Eye (tissue), 1 donor: ENCODE measurements at regions not wholly inside any gene's neighbourhood (a gene's known extent, or its start where the extent isn't known, plus 50 kb on each side); places are given as distances from the start of the nearest gene placed in this dataset.

Source experiments
- DNase-seq: peaks from one replicate; pipeline ENCODE4 v3.0.0-alpha.2; 2015

- DNase-seq = no peak
These were observed 167.0 kb upstream of the UBE2E2 start for GRCh38 chr3:23035927-23036640.

- DNase-seq = no peak
These were observed 166.4 kb upstream of the UBE2E2 start for GRCh38 chr3:23036728-23037127.

- DNase-seq = no peak
These were observed 164.7 kb upstream of the UBE2E2 start for GRCh38 chr3:23038471-23038870.

GRCh38 chr3:23041918-23042696 lies 161.0 kb upstream of the UBE2E2 start:
- no peak for DNase-seq

- DNase-seq = no peak
These were observed 158.7 kb upstream of the UBE2E2 start for GRCh38 chr3:23044463-23044862.

- no peak for DNase-seq
These were observed 156.6 kb upstream of the UBE2E2 start for GRCh38 chr3:23046536-23046935.

GRCh38 chr3:23051240-23052140 lies 151.6 kb upstream of the UBE2E2 start:
- no peak for DNase-seq

GRCh38 chr3:23052208-23052607 lies 150.9 kb upstream of the UBE2E2 start:
- no peak for DNase-seq

- no peak for DNase-seq
These were observed 150.5 kb upstream of the UBE2E2 start for GRCh38 chr3:23052620-23053019.

- DNase-seq = no peak
These were observed 147.3 kb upstream of the UBE2E2 start for GRCh38 chr3:23055733-23056376.

GRCh38 chr3:23062582-23062981 lies 140.5 kb upstream of the UBE2E2 start:
- DNase-seq = no peak

- DNase-seq = no peak
These were observed 140.1 kb upstream of the UBE2E2 start for GRCh38 chr3:23062982-23063381.

GRCh38 chr3:23067116-23067515 lies 136.0 kb upstream of the UBE2E2 start:
- no peak for DNase-seq

- DNase-seq = no peak
These were observed 135.0 kb upstream of the UBE2E2 start for GRCh38 chr3:23068016-23068728.

- DNase-seq = no peak
These were observed 131.8 kb upstream of the UBE2E2 start for GRCh38 chr3:23071296-23071695.

GRCh38 chr3:23071758-23072157 lies 131.4 kb upstream of the UBE2E2 start:
- DNase-seq = no peak

- no peak for DNase-seq
These were observed 130.4 kb upstream of the UBE2E2 start for GRCh38 chr3:23072693-23073092.

GRCh38 chr3:23073724-23074305 lies 129.3 kb upstream of the UBE2E2 start:
- no peak for DNase-seq

- DNase-seq = peak; percentile 37
These were observed 127.6 kb upstream of the UBE2E2 start for GRCh38 chr3:23075496-23075895.

GRCh38 chr3:23076437-23076836 lies 126.7 kb upstream of the UBE2E2 start:
- peak; percentile 18 for DNase-seq

GRCh38 chr3:23077126-23077525 lies 126.0 kb upstream of the UBE2E2 start:
- no peak for DNase-seq

GRCh38 chr3:23078735-23079134 lies 124.4 kb upstream of the UBE2E2 start:
- DNase-seq = no peak
